AG10803 (cell line): ENCODE measurements at regions not wholly inside any gene's neighbourhood (a gene's known extent, or its start where the extent isn't known, plus 50 kb on each side); places are given as distances from the start of the nearest gene placed in this dataset.

Experiments used
- DNase-seq: peaks from one replicate; pipeline ENCODE4 v3.0.0; 2010; ENCODE audit warnings: low read depth
- H3K4me3 ChIP-seq: 2 replicates; pipeline ENCODE4 v1.5.1; 2011; ENCODE audit warnings: mild to moderate bottlenecking, low read length, control low read depth
- CTCF ChIP-seq: conservative IDR thresholded peaks from 2 replicates; pipeline ENCODE4 v1.5.1; 2011; ENCODE audit warnings: mild to moderate bottlenecking, low read length, control low read depth, inconsistent platforms

GRCh38 chr1:168920456-168921094 lies 185.9 kb upstream of the ATP1B1 start:
- H3K4me3 ChIP-seq: no peak overlapping the region
- DNase-seq: peak; percentile 1
- TF ChIP-seq CTCF: no peak

- no peak overlapping the region for H3K4me3 ChIP-seq
- TF ChIP-seq CTCF: no peak
- no peak for DNase-seq
Measured at GRCh38 chr1:168921629-168922028, 184.9 kb upstream of the ATP1B1 start.

GRCh38 chr1:168923521-168924136 lies 182.9 kb upstream of the ATP1B1 start:
- DNase-seq: no peak
- TF ChIP-seq CTCF: no peak
- no peak overlapping the region for H3K4me3 ChIP-seq

- TF ChIP-seq CTCF: no peak
- DNase-seq: no peak
- no peak overlapping the region for H3K4me3 ChIP-seq
Measured at GRCh38 chr1:168924976-168925375, 181.5 kb upstream of the ATP1B1 start.

- TF ChIP-seq CTCF: no peak
- DNase-seq: no peak
- no peak overlapping the region for H3K4me3 ChIP-seq
Measured at GRCh38 chr1:168926236-168926635, 180.3 kb upstream of the ATP1B1 start.

GRCh38 chr1:168932539-168932938 lies 174.0 kb upstream of the ATP1B1 start:
- no peak for DNase-seq
- no peak for TF ChIP-seq CTCF
- no peak overlapping the region for H3K4me3 ChIP-seq

- no peak for DNase-seq
- TF ChIP-seq CTCF: no peak
- no peak overlapping the region for H3K4me3 ChIP-seq
Measured at GRCh38 chr1:168933141-168933805, 173.2 kb upstream of the ATP1B1 start.
